ENCODE measurements at regions not wholly inside any gene's neighbourhood (a gene's known extent, or its start where the extent isn't known, plus 50 kb on each side); places are given as distances from the start of the nearest gene placed in this dataset.

DNA sequence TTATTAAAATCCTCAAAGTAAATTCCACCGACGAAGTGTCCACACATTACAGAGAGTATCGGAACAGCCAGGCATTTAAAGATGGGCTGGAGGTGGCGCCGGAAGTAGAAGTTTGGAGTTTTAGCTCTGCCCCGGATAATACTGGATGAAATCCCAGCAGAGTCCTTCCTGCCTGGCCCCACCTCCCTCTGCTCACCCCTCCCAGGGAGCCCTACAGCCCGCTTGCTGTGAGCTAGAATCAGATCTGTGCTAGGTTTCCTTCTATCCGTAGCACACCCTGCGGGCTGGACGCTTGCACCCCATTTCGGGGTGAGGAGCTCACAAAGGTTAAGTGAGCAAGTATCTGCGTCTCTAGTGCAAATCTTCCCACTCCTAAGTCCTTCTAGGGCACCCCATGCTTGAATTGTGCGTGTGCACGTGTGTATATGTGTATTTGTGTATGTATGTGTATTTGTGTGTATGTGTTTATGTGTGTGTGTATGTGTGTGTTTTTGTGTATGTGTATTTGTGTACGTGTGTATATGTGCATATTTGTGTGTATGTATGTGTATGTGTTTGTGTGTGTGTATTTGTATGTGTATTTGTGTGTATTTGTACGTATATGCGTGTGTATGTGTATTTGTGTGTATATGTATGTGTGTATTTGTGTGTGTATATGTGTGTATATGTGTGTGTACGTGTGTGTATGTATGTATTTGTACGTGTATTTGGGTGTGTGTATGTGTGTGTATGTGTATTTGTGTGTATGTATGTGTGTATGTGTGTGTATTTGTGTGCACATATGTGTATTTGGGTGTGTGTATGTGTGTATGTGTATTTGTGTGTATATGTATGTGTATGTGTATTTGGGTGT is 61.4 kb downstream of the HAPSTR1 start:
- TF ChIP-seq, protein P1, sequence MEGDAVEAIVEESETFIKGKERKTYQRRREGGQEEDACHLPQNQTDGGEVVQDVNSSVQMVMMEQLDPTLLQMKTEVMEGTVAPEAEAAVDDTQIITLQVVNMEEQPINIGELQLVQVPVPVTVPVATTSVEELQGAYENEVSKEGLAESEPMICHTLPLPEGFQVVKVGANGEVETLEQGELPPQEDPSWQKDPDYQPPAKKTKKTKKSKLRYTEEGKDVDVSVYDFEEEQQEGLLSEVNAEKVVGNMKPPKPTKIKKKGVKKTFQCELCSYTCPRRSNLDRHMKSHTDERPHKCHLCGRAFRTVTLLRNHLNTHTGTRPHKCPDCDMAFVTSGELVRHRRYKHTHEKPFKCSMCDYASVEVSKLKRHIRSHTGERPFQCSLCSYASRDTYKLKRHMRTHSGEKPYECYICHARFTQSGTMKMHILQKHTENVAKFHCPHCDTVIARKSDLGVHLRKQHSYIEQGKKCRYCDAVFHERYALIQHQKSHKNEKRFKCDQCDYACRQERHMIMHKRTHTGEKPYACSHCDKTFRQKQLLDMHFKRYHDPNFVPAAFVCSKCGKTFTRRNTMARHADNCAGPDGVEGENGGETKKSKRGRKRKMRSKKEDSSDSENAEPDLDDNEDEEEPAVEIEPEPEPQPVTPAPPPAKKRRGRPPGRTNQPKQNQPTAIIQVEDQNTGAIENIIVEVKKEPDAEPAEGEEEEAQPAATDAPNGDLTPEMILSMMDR (conservative IDR thresholded peaks at IDR 0.05 in 1 of 2, IDR thresholded peaks at IDR 0.05 in 1 of 2; ENCODE audit: extremely low read depth in 1 of 2, insufficient read depth in 1 of 2, low read depth in 1 of 2, low read length in 2 of 2) = no peak
- TF ChIP-seq EZH2 (IDR thresholded peaks at IDR 0.05; ENCODE audit: borderline replicate concordance, low read length) = no peak
